Transverse colon (tissue), 4 donors: ENCODE measurements at regions not wholly inside any gene's neighbourhood (a gene's known extent, or its start where the extent isn't known, plus 50 kb on each side); places are given as distances from the start of the nearest gene placed in this dataset.
"Not testable (repeated sequence)": the region's sequence is repeated elsewhere in the genome, so short reads cannot be mapped to it uniquely, and the experiment has no call there.

ENCODE experiments used
- DNase-seq: peaks from one replicate; pipeline ENCODE4 v3.0.0-alpha.2; 2019
- H3K27ac ChIP-seq, 4 donors: fragments of 200-600 bp; sonication (generic); 2 replicates each; pipeline ENCODE4 v1.5.1; 2016 to 2018; ENCODE audit warnings: inconsistent platforms in 4 of 4
- H3K27me3 ChIP-seq: fragments of 200-600 bp; sonication (generic); 2 replicates; pipeline ENCODE4 v1.5.1; 2017; ENCODE audit warnings: inconsistent platforms
- H3K36me3 ChIP-seq, 4 donors: fragments of 200-600 bp; sonication (generic); 2 replicates each; pipeline ENCODE4 v1.5.1; 2017 to 2019; ENCODE audit warnings: inconsistent platforms in 4 of 4
- H3K4me1 ChIP-seq, 4 donors: fragments of 200-600 bp; sonication (generic); 2 replicates each; pipeline ENCODE4 v1.5.1; 2017 to 2020; ENCODE audit warnings: inconsistent platforms in 4 of 4
- H3K4me3 ChIP-seq, 4 donors: fragments of 200-600 bp; sonication (generic); 1 replicate in 1 of 4; 2 replicates in 3 of 4; pipeline versions ENCODE4 v1.5.1 to v1.6.1; 2017 to 2019; ENCODE audit warnings: inconsistent platforms in 4 of 4
- H3K9me3 ChIP-seq, 2 donors: fragments of 200-600 bp; sonication (generic); 2 replicates each; pipeline ENCODE4 v1.5.1; 2017 to 2019; ENCODE audit warnings: inconsistent platforms in 2 of 2
- WGBS, 2 donors: methylation state at CpG; one replicate each; pipeline ENCODE4 v1.1.5; 2018; ENCODE audit warnings: low coverage in 1 of 2; 5-methylcytosine and 5-hydroxymethylcytosine counted together
- in situ Hi-C, 4 donors: fragments of 200-750 bp; cut with MboI; loops; one replicate each; pipeline versions ENCODE4 v1.15.0 to v1.15.1; 2017; ENCODE audit warnings: low sequenced_read_pairs in 3 of 4, low pct_ligation_motif_present in 1 of 4, low pct_unique_long_range_greater_than_20kb in 1 of 4
- intact Hi-C: fragments of 100-400 bp; cut with DNase I; formaldehyde crosslinking; loops from one replicate; pipeline ENCODE4 v1.15.1; 2023; ENCODE audit warnings: low total_unique reads

DNA sequence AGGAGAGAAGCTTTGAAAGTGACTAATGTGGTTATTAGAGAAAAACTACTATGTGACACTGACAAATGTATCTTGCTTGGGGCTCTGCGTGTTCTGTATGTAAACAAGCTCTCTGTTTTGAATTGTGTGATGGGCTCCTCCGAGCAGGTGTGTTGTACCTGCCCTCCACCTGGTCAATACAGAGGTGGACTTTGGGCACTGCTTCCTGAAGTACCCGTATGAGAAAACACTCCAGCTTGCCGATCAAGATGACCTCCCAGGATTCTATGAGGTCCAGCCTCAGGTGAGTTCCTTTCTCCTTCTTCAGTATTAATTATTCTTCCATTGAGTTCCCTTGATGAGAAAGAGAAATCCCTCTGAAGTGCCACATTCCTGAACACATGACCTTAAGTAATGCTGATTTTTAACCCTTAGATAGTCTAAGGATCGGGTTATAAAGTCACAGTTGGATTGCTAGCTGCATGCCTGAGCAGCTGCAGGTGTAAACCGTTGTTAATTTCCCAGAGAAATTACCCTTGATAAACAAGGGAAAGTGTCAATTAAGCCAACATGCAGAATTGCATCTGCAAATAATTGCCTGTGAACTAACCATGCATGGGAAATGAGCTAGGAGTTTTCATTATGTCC is 292.0 kb upstream of the NBPF12 start:
- H3K9me3 ChIP-seq, DNase-seq, intact Hi-C loops, H3K27ac ChIP-seq, in situ Hi-C loops, H3K36me3 ChIP-seq, H3K27me3 ChIP-seq, H3K4me1 ChIP-seq, H3K4me3 ChIP-seq: not testable (repeated sequence)
- WGBS, 2 donors, result 34 to 37% methylated on average over 2 to 3 of the region's 6 CpGs

DNA sequence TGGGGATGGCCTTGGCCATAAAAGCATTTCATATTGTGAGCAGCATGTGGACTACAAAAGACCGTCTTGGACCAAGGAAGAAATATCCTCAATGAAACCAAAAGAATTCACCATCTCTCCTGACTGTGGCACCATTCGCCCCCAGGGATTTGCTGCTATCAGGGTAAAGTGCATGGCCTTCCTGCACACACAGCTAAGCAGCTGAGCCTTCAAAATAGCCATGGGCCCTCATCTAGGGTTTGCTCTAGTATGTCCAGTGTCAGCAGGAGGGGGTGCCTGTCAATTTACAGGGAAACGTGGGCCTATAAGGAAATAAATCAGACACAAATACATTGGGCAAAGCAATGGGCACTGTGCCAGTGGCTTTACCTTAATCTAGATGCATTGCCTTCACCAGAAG is 296.6 kb upstream of the NBPF12 start:
- H3K36me3 ChIP-seq, DNase-seq, in situ Hi-C loops, H3K4me1 ChIP-seq, H3K27me3 ChIP-seq, H3K27ac ChIP-seq, intact Hi-C loops, H3K4me3 ChIP-seq, H3K9me3 ChIP-seq: not testable (repeated sequence)
- WGBS, 2 donors, result 38% methylated on average over 1 of the region's 3 CpGs; no CpG with 5 or more reads in 1 of the 2 donors

DNA sequence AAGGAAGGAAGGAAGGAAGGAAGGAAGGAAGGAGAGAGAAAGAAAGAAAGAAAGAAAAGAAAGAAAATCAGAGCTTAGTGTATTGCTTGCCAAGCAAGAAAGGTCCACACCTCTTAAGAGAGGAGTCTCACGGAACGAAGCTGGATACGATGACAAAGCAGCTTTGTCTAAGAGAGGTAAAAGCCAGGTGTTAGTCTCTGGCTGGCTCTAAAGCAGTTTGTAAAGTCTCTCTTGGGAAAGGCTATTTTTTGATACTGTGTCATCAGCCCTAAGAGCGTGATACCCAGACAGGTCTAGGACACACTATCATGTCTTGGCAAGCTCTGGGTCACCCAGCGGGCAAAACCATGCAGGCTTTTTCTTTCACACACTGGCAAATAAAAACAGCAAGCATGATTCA is 297.5 kb upstream of the NBPF12 start:
- 71 to 72% methylated on average over 5 of the region's 5 CpGs for WGBS, 2 donors
- DNase-seq, intact Hi-C loops, H3K36me3 ChIP-seq, H3K27me3 ChIP-seq, H3K4me3 ChIP-seq, in situ Hi-C loops, H3K4me1 ChIP-seq, H3K27ac ChIP-seq, H3K9me3 ChIP-seq: not testable (repeated sequence)

GRCh38 chr1:146630302-146630701 is 307.8 kb upstream of the NBPF12 start:
- DNase-seq, in situ Hi-C loops, H3K9me3 ChIP-seq, H3K36me3 ChIP-seq, H3K27me3 ChIP-seq, intact Hi-C loops, H3K4me1 ChIP-seq, H3K4me3 ChIP-seq, H3K27ac ChIP-seq: not testable (repeated sequence)
- no CpG with 5 or more reads among the region's 1 CpG for WGBS, 2 donors

DNA sequence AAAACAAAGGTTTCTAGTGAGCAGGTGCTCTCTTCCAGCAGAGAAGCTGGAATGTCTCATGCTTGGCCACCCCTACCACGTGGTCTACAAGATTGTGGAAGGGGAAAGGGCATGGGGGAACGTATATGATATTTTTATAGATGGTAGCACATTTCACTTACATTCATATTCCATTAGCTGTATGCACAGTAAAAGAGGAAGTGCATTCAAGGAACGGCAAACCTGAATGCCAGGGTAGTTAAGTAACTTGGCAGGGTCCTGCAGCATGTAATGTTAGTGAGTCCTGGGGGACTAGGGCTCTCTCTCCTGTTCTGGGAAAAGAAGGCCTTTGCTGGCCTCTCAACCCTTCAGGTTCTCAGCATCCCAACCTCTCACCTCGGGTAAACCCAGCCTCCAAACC is 319.5 kb upstream of the NBPF12 start:
- H3K27ac ChIP-seq, intact Hi-C loops, H3K4me3 ChIP-seq, in situ Hi-C loops, H3K4me1 ChIP-seq, H3K9me3 ChIP-seq, H3K27me3 ChIP-seq, DNase-seq, H3K36me3 ChIP-seq: not testable (repeated sequence)
- WGBS, 2 donors, result 48% methylated on average over 3 of the region's 4 CpGs; no CpG with 5 or more reads in 1 of the 2 donors

GRCh38 chr1:146604681-146605080 is 333.4 kb upstream of the NBPF12 start:
- H3K27ac ChIP-seq, intact Hi-C loops, H3K4me1 ChIP-seq, H3K36me3 ChIP-seq, in situ Hi-C loops, H3K9me3 ChIP-seq, H3K4me3 ChIP-seq, DNase-seq, H3K27me3 ChIP-seq: not testable (repeated sequence)

- intact Hi-C loops, H3K27ac ChIP-seq, H3K9me3 ChIP-seq, DNase-seq, H3K27me3 ChIP-seq, in situ Hi-C loops, H3K36me3 ChIP-seq, H3K4me1 ChIP-seq, H3K4me3 ChIP-seq: not testable (repeated sequence)
- 62 to 80% methylated on average over 1 of the region's 3 CpGs for WGBS, 2 donors
Observed at GRCh38 chr1:146600720-146601307, 337.3 kb upstream of the NBPF12 start.

DNA sequence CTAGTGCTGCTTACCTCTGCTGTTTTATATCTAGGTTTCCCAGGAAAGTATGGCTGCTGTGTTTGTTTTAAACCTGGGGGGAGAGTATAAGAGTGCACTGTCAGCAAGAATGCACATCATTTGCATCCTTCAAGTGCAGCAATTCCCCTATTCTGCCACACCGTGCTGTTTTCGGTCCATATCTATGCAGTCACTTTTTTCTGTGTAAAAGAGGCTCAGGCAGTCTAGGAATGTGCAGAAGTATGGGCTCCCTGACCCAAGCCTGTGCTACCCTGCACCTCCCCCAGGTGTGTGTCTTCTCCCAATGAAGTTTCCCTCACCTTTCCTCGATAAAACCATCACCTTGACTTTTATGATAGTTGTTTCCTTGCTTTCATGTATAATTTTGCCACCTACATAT is 338.2 kb upstream of the NBPF12 start:
- H3K36me3 ChIP-seq, H3K27ac ChIP-seq, DNase-seq, in situ Hi-C loops, H3K27me3 ChIP-seq, intact Hi-C loops, H3K4me3 ChIP-seq, H3K9me3 ChIP-seq, H3K4me1 ChIP-seq: not testable (repeated sequence)
- 60 to 67% methylated on average over 1 of the region's 3 CpGs for WGBS, 2 donors

DNA sequence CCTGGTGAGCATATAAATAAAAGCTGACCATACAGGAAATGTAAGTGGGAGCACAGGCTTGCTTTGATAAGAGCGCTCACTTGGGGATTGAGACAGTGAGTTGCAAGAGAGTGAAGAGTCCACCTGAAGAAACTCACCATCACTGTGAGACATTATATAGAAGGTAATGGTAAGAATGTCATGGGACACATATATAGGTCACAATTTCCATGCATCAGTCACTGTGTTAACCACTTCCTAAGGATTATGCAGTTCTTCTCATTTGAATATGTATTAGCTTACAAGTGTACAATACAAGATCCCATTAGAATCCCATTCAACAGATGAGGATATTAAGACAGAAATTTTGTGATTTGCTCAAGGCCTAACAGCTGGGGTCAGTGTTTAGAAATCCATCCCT is 352.4 kb upstream of the NOTCH2NLA start:
- H3K27ac ChIP-seq, in situ Hi-C loops, H3K4me1 ChIP-seq, H3K27me3 ChIP-seq, DNase-seq, H3K9me3 ChIP-seq, intact Hi-C loops, H3K4me3 ChIP-seq, H3K36me3 ChIP-seq: not testable (repeated sequence)
- 86 to 100% methylated on average over 1 of the region's 1 CpG for WGBS, 2 donors

DNA sequence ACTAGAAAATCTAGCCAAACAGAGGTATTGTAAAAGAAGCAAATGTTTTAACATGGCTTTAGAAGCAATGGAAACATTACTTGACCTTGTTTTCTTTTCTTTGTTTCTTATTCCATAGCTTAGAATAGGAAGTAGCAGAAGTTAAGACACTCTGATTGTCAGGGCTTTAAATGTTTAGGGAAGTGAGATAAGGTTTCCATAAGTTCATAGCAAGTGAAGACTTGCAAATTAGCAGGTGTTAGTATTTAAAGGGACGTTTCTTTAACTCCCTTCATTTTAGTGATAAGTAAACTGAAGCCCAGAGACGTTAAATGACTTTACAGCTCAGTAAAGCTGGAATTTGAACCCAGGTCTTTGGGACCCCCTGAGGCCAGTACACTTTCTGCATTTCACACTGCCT is 338.7 kb upstream of the NOTCH2NLA start:
- intact Hi-C loops, H3K27ac ChIP-seq, H3K36me3 ChIP-seq, H3K9me3 ChIP-seq, H3K4me3 ChIP-seq, H3K27me3 ChIP-seq, H3K4me1 ChIP-seq, in situ Hi-C loops, DNase-seq: not testable (repeated sequence)
- WGBS, 2 donors, result 39% methylated on average over 2 of the region's 2 CpGs; no CpG with 5 or more reads in 1 of the 2 donors

DNA sequence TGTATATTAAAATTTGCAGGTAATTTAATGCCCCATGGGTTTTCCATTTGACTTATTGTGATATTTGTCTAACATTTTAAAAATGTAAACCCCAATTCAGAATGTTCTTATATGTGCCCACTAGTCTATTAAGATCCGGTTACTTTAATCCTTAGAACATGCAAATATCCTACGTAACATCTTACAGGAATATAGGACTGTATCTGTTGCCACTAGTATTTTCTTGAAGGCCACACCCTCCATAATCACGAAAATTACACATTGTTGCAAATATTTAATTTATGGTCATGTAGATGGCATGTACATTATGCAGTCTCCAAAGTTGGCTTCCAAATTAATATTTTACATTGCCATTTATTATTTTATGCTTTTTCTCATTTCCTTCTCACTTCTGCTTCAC is 329.2 kb upstream of the NOTCH2NLA start:
- H3K9me3 ChIP-seq, H3K4me3 ChIP-seq, H3K36me3 ChIP-seq, H3K27ac ChIP-seq, in situ Hi-C loops, DNase-seq, intact Hi-C loops, H3K27me3 ChIP-seq, H3K4me1 ChIP-seq: not testable (repeated sequence)
- no CpG with 5 or more reads among the region's 3 CpGs for WGBS, 2 donors
